ENCODE measurements at regions not wholly inside any gene's neighbourhood (a gene's known extent, or its start where the extent isn't known, plus 50 kb on each side); places are given as distances from the start of the nearest gene placed in this dataset.

GRCh38 chr2:10183146-10183675, 60.7 kb downstream of the RRM2 start:
- Mint-ChIP-seq H3K9me3 (peaks cover 8% of the 10 kb centered on the region), H3K36me3 (ENCODE audit: low read depth) (peaks cover 14% of the 10 kb centered on the region), H3K27me3 (ENCODE audit: low read depth) (no peaks in the 10 kb centered on the region), H3K4me3 (no peak overlapping the region), H3K27ac (no peak overlapping the region), H3K4me1 (ENCODE audit: low read depth) (no peaks in the 10 kb centered on the region)

DNA sequence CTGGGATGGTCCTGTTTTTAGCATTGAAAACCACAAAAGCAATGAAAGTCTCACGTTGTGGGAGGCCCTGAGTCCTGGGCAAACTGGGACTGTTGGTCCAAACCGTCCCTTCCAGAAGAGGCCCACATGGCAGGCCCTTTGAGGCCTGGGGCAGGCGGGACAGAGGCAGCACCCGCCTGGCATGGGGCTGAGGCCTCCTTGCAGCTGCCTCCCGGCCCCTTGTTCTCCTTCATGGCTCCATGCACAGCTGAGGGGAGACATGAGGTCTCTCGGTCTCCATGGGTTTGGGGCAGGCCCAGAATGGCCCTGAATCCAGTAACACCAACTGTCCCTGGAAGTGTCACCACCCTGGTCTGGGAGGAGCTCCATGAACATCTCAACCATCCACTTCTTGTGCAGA, 61.9 kb downstream of the RRM2 start:
- Mint-ChIP-seq H3K27ac (no peak overlapping the region), H3K4me1 (ENCODE audit: low read depth) (no peaks in the 10 kb centered on the region), H3K4me3 (no peak overlapping the region), H3K27me3 (ENCODE audit: low read depth) (no peaks in the 10 kb centered on the region), H3K36me3 (ENCODE audit: low read depth) (peaks cover 24% of the 10 kb centered on the region), H3K9me3 (peaks cover 8% of the 10 kb centered on the region)

- no peak overlapping the region for H3K27ac Mint-ChIP-seq
- H3K4me1 Mint-ChIP-seq (ENCODE audit: low read depth) = no peaks in the 10 kb centered on the region
- H3K36me3 Mint-ChIP-seq (ENCODE audit: low read depth) = peaks cover 27% of the 10 kb centered on the region
- H3K4me3 Mint-ChIP-seq = no peak overlapping the region
- H3K27me3 Mint-ChIP-seq (ENCODE audit: low read depth) = no peaks in the 10 kb centered on the region
- peaks cover 11% of the 10 kb centered on the region for H3K9me3 Mint-ChIP-seq
Measured at GRCh38 chr2:10185046-10185445, 62.5 kb downstream of the RRM2 start.

- H3K27me3 Mint-ChIP-seq (ENCODE audit: low read depth) = no peaks in the 10 kb centered on the region
- peaks cover 28% of the 10 kb centered on the region for H3K36me3 Mint-ChIP-seq (ENCODE audit: low read depth)
- no peaks in the 10 kb centered on the region for H3K4me1 Mint-ChIP-seq (ENCODE audit: low read depth)
- H3K4me3 Mint-ChIP-seq = no peak overlapping the region
- no peak overlapping the region for H3K27ac Mint-ChIP-seq
- peaks cover 11% of the 10 kb centered on the region for H3K9me3 Mint-ChIP-seq
Measured at GRCh38 chr2:10185755-10186154, 63.2 kb downstream of the RRM2 start.

GRCh38 chr2:10186868-10187535, 64.5 kb downstream of the RRM2 start:
- no peaks in the 10 kb centered on the region for H3K4me1 Mint-ChIP-seq (ENCODE audit: low read depth)
- H3K27ac Mint-ChIP-seq = no peak overlapping the region
- H3K36me3 Mint-ChIP-seq (ENCODE audit: low read depth) = peaks cover 24% of the 10 kb centered on the region
- no peak overlapping the region for H3K4me3 Mint-ChIP-seq
- peaks cover 3% of the 10 kb centered on the region for H3K9me3 Mint-ChIP-seq
- no peaks in the 10 kb centered on the region for H3K27me3 Mint-ChIP-seq (ENCODE audit: low read depth)

- no peaks in the 10 kb centered on the region for H3K4me1 Mint-ChIP-seq (ENCODE audit: low read depth)
- H3K4me3 Mint-ChIP-seq = no peak overlapping the region
- H3K27me3 Mint-ChIP-seq (ENCODE audit: low read depth) = no peaks in the 10 kb centered on the region
- H3K27ac Mint-ChIP-seq = no peak overlapping the region
- H3K36me3 Mint-ChIP-seq (ENCODE audit: low read depth) = peaks cover 24% of the 10 kb centered on the region
- peaks cover 3% of the 10 kb centered on the region for H3K9me3 Mint-ChIP-seq
Measured at GRCh38 chr2:10187661-10188060, 65.1 kb downstream of the RRM2 start.

- Mint-ChIP-seq H3K4me3 (no peak overlapping the region), H3K27ac (no peak overlapping the region), H3K27me3 (ENCODE audit: low read depth) (no peaks in the 10 kb centered on the region)
Measured at GRCh38 chr2:10188211-10188610, 65.7 kb downstream of the RRM2 start.

DNA sequence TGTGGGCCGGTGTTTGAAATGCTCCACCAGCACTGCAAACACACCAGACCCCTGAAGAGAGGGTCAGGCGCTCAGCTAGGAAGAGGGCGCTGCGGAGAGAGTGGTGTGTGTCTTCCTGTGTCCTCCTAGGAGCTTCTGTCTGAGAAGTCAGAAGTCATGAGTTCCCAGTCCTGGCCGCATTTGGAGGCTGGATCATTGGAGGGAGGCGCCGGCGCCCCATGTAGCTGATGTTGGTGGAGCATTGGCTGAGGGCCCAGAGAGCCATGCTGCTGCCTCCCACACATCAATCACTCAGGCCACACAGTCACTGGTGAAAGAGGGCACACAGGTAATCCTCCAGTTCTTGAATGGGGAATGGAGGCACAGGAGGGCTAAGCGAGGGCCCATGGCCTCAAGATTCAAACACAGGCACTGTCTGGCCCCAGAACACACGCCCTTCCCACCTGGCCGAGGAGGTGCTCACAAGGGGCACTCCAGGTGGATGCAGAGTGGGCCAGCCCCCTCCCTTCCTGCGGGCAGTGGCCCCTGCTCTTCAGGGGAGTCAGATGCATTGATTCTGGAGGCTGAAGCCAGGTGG, 66.3 kb downstream of the RRM2 start:
- Mint-ChIP-seq H3K9me3 (peaks cover 3% of the 10 kb centered on the region), H3K27ac (no peak overlapping the region), H3K36me3 (ENCODE audit: low read depth) (peaks cover 24% of the 10 kb centered on the region), H3K4me3 (no peak overlapping the region), H3K27me3 (ENCODE audit: low read depth) (no peaks in the 10 kb centered on the region), H3K4me1 (ENCODE audit: low read depth) (no peaks in the 10 kb centered on the region)

More at GRCh38 chr2:10188211-10188610, 65.7 kb downstream of the RRM2 start:
- Mint-ChIP-seq H3K36me3 (ENCODE audit: low read depth) (peaks cover 24% of the 10 kb centered on the region), H3K9me3 (peaks cover 3% of the 10 kb centered on the region), H3K4me1 (ENCODE audit: low read depth) (no peaks in the 10 kb centered on the region)

DNA sequence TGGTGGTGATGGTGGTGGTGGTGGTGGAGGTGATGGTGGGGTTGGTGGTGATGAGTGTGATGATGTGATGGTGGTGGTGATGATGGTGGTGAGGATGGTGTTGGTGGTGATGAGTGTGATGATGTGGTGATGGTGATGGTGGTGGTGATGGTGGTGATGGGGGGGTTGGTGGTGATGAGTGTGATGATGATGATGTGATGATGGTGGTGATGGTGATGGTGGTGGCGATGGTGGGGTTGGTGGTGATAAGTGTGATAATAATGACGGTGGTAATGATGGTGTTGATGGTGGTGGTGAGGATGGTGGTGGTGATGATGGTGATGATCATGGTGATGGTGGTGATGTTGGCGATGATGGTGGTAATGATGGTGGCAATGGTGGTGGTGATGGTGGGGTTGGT, 67.7 kb downstream of the RRM2 start:
- H3K4me3 Mint-ChIP-seq = no peak overlapping the region
- peaks cover 21% of the 10 kb centered on the region for H3K36me3 Mint-ChIP-seq (ENCODE audit: low read depth)
- H3K27me3 Mint-ChIP-seq (ENCODE audit: low read depth) = no peaks in the 10 kb centered on the region
- H3K9me3 Mint-ChIP-seq = peaks cover 3% of the 10 kb centered on the region
- H3K27ac Mint-ChIP-seq = no peak overlapping the region
- no peaks in the 10 kb centered on the region for H3K4me1 Mint-ChIP-seq (ENCODE audit: low read depth)

GRCh38 chr2:10190737-10191532, 68.4 kb downstream of the RRM2 start:
- Mint-ChIP-seq H3K4me1 (ENCODE audit: low read depth) (no peaks in the 10 kb centered on the region), H3K27me3 (ENCODE audit: low read depth) (no peaks in the 10 kb centered on the region), H3K27ac (no peak overlapping the region), H3K36me3 (ENCODE audit: low read depth) (peaks cover 21% of the 10 kb centered on the region), H3K9me3 (peaks cover 3% of the 10 kb centered on the region), H3K4me3 (no peak overlapping the region)

GRCh38 chr2:10191554-10191953, 69.0 kb downstream of the RRM2 start:
- H3K4me3 Mint-ChIP-seq = no peak overlapping the region
- H3K4me1 Mint-ChIP-seq (ENCODE audit: low read depth) = no peaks in the 10 kb centered on the region
- no peak overlapping the region for H3K27ac Mint-ChIP-seq

DNA sequence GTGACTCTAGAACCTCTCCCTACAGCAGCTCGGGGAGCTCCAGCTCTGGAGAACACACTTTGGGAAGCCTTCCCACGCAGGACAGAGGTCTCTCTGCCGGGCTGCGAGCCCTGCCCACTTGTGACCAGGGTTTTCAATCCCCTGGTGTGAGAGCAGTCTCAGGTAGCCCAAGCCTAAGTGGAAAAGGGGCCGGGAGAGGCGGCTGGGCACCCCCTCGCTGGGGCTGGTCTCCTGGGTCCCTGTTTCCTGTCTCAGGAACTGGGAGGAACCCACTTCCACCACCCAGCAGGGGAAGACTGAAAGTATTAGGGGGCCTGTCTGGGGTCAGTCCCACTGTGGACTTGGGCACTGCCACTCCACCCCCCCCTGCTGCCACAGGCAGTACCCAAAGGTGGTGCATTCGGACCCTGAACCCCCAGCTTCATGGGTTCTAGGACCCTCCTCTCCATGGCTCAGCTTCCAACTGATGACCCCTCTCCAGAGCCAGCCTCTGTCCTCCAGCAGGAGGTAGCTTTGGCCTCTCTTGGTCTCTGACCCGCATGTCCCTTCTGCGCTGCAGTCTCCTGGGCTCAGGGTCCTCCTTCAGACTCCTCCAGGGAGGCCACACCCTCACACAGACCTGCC, 70.0 kb downstream of the RRM2 start:
- peaks cover 3% of the 10 kb centered on the region for H3K9me3 Mint-ChIP-seq
- H3K36me3 Mint-ChIP-seq (ENCODE audit: low read depth) = peaks cover 21% of the 10 kb centered on the region
- H3K4me3 Mint-ChIP-seq = no peak overlapping the region
- H3K27ac Mint-ChIP-seq = no peak overlapping the region
- H3K4me1 Mint-ChIP-seq (ENCODE audit: low read depth) = no peaks in the 10 kb centered on the region
- H3K27me3 Mint-ChIP-seq (ENCODE audit: low read depth) = no peaks in the 10 kb centered on the region

More at GRCh38 chr2:10191554-10191953, 69.0 kb downstream of the RRM2 start:
- Mint-ChIP-seq H3K9me3 (peaks cover 3% of the 10 kb centered on the region), H3K27me3 (ENCODE audit: low read depth) (no peaks in the 10 kb centered on the region), H3K36me3 (ENCODE audit: low read depth) (peaks cover 21% of the 10 kb centered on the region)

- H3K27me3 Mint-ChIP-seq (ENCODE audit: low read depth) = no peaks in the 10 kb centered on the region
- no peak overlapping the region for H3K27ac Mint-ChIP-seq
- peaks cover 3% of the 10 kb centered on the region for H3K9me3 Mint-ChIP-seq
- H3K36me3 Mint-ChIP-seq (ENCODE audit: low read depth) = peaks cover 22% of the 10 kb centered on the region
- no peaks in the 10 kb centered on the region for H3K4me1 Mint-ChIP-seq (ENCODE audit: low read depth)
- H3K4me3 Mint-ChIP-seq = no peak overlapping the region
Measured at GRCh38 chr2:10193276-10193795, 70.8 kb downstream of the RRM2 start.

All from T-helper 1 cell treated with Interleukin-12 subunit alpha and Interleukin-12 subunit beta and Interleukin-4 antibody, amounts not matched to agents 30 μg/mL and 1 μg/mL, for 36 hours (primary cell).